ENCODE measurements at regions not wholly inside any gene's neighbourhood (a gene's known extent, or its start where the extent isn't known, plus 50 kb on each side); places are given as distances from the start of the nearest gene placed in this dataset.

- no peak for TF ChIP-seq AFF4 (CRISPR knock-in tag; IDR thresholded peaks at IDR 0.05; ENCODE audit: borderline replicate concordance)
- no peak for TF ChIP-seq ZNF138 (CRISPR knock-in tag; conservative IDR thresholded peaks at IDR 0.05)
- no peak for TF ChIP-seq EMX1 (CRISPR knock-in tag; IDR thresholded peaks at IDR 0.05)
- TF ChIP-seq ETV6 (CRISPR knock-in tag; IDR thresholded peaks at IDR 0.05), result no peak
- no peak for TF ChIP-seq ZNF232 (CRISPR knock-in tag; IDR thresholded peaks at IDR 0.05)
- no peak for TF ChIP-seq ZBTB21 (CRISPR knock-in tag; IDR thresholded peaks at IDR 0.05; ENCODE audit: borderline replicate concordance)
- TF ChIP-seq ZNF121 (CRISPR knock-in tag; IDR thresholded peaks at IDR 0.05), result no peak
Measured at GRCh38 chr6:23180504-23181293, 611.3 kb downstream of the HDGFL1 start (continued).

GRCh38 chr6:23181356-23182110, 612.2 kb downstream of the HDGFL1 start:
- Mint-ChIP-seq H3K9me3 (no peaks in the 10 kb centered on the region), H3K4me3 (no peak overlapping the region), H3K27ac (no peak overlapping the region), H3K4me1 (peaks cover 20% of the 10 kb centered on the region), H3K27me3 (ENCODE audit: low read depth) (no peaks in the 10 kb centered on the region; the same call in 1 of the 2 replicates), H3K36me3 (no peaks in the 10 kb centered on the region)
- ChIA-PET CTCF (interaction anchor here (0.5 kb wide), 1 partner anchor 10 kb away, joined by 3 read pairs; no protein-coding TSS in a partner anchor), POLR2A (no interaction called here)
- ATAC-seq (peak; percentile 44), DNase-seq (ENCODE audit: low spot score) (no peak)
- TF ChIP-seq FOXK1 (CRISPR knock-in tag; IDR thresholded peaks at IDR 0.05) (no peak), MXD4 (CRISPR knock-in tag; IDR thresholded peaks at IDR 0.05; ENCODE audit: borderline replicate concordance) (no peak), HMGA2 (CRISPR knock-in tag; IDR thresholded peaks at IDR 0.05) (no peak), TCF7 (CRISPR knock-in tag; IDR thresholded peaks at IDR 0.05; ENCODE audit: low read depth) (no peak)

- Mint-ChIP-seq H3K9me3 (no peaks in the 10 kb centered on the region), H3K4me3 (no peak overlapping the region), H3K27ac (no peak overlapping the region), H3K27me3 (ENCODE audit: low read depth) (no peaks in the 10 kb centered on the region; the same call in 1 of the 2 replicates), H3K4me1 (peaks cover 20% of the 10 kb centered on the region), H3K36me3 (no peaks in the 10 kb centered on the region)
- DNase-seq (ENCODE audit: low spot score), result no peak
- CTCF ChIA-PET, result no interaction called here
- ATAC-seq, result no peak
- POLR2A ChIA-PET, result no interaction called here
- TF ChIP-seq GABPB1 (CRISPR knock-in tag; IDR thresholded peaks at IDR 0.05), result no peak
- no peak for TF ChIP-seq SMAD4 (CRISPR knock-in tag; IDR thresholded peaks at IDR 0.05)
- no peak for TF ChIP-seq NR1H2 (CRISPR knock-in tag; IDR thresholded peaks at IDR 0.05)
- TF ChIP-seq NR2C2 (CRISPR knock-in tag; IDR thresholded peaks at IDR 0.05), result no peak
- no peak for TF ChIP-seq ELF4 (CRISPR knock-in tag; IDR thresholded peaks at IDR 0.05; ENCODE audit: low read depth)
- no peak for TF ChIP-seq ARID4B (CRISPR knock-in tag; IDR thresholded peaks at IDR 0.05; ENCODE audit: borderline replicate concordance)
- TF ChIP-seq CREB1 (CRISPR knock-in tag; IDR thresholded peaks at IDR 0.05), result no peak
- no peak for TF ChIP-seq ZNF512 (CRISPR knock-in tag; IDR thresholded peaks at IDR 0.05; ENCODE audit: borderline replicate concordance)
- no peak for TF ChIP-seq ZNF423 (CRISPR knock-in tag; IDR thresholded peaks at IDR 0.05)
- no peak for TF ChIP-seq ZNF317 (CRISPR knock-in tag; IDR thresholded peaks at IDR 0.05; ENCODE audit: borderline replicate concordance, low read depth)
- TF ChIP-seq ZNF416 (CRISPR knock-in tag; IDR thresholded peaks at IDR 0.05), result no peak
- no peak for TF ChIP-seq MXD4 (CRISPR knock-in tag; IDR thresholded peaks at IDR 0.05; ENCODE audit: borderline replicate concordance)
- no peak for TF ChIP-seq RORB (CRISPR knock-in tag; IDR thresholded peaks at IDR 0.05)
Measured at GRCh38 chr6:23183846-23184245, 614.5 kb downstream of the HDGFL1 start.
